PC-3 (cell line): ENCODE measurements at regions not wholly inside any gene's neighbourhood (a gene's known extent, or its start where the extent isn't known, plus 50 kb on each side); places are given as distances from the start of the nearest gene placed in this dataset.

Experiments used
- ATAC-seq: fragments of 200-7000 bp; cut with Tn5 transposase; 2 replicates; pipeline ENCODE4 v1.9.1; 2020; ENCODE audit warnings: mild to moderate bottlenecking, moderate library complexity
- BruUV-seq: library from RNA; stranded (reverse); fragments of 400-500 nt; replicated peaks from 2 replicates; lab custom pipeline; 2021; lab: Mats Ljungman, UMichigan
- CTCF ChIA-PET: fragments of 300-600 bp; sonication (Branson Sonifier 250); formaldehyde crosslinking; loops from one replicate; lab custom pipeline; 2022; ENCODE audit warnings: antibody characterized with exemption; lab: Charles Lee
- POLR2A ChIA-PET: fragments of 300-600 bp; sonication (Branson Sonifier 250); formaldehyde crosslinking; loops from one replicate; lab custom pipeline; 2022; ENCODE audit warnings: antibody characterized with exemption; ENCODE audit not compliant: unreplicated experiment; lab: Charles Lee
- DNase-seq: peaks from one replicate; pipeline ENCODE4 v3.0.0-alpha.2; 2015
- H2AFZ ChIP-seq: fragments of 300-600 bp; sonication (generic); 2 replicates; pipeline ENCODE4 v1.6.0; 2016; ENCODE audit warnings: antibody characterized with exemption, low read length
- H3F3A ChIP-seq: fragments of 300-600 bp; sonication (generic); one replicate; pipeline ENCODE4 v1.6.0; 2017; ENCODE audit warnings: antibody characterized with exemption, low read length, control low read depth, mild to moderate bottlenecking; ENCODE audit not compliant: unreplicated experiment
- H3K27ac ChIP-seq: fragments of 300-600 bp; sonication (generic); 2 replicates; pipeline ENCODE4 v1.5.1; 2016; ENCODE audit warnings: mild to moderate bottlenecking, low read length
- H3K27me3 ChIP-seq: fragments of 300-600 bp; sonication (generic); 2 replicates; pipeline ENCODE4 v1.6.1; 2016; ENCODE audit warnings: low read length, mixed read lengths
- H3K36me3 ChIP-seq: fragments of 300-600 bp; sonication (generic); 2 replicates; pipeline ENCODE4 v1.6.1; 2016; ENCODE audit warnings: low read depth, mixed run types, low read length, mixed read lengths
- H3K4me1 ChIP-seq: fragments of 300-600 bp; sonication (generic); 2 replicates; pipeline ENCODE4 v1.5.1; 2016; ENCODE audit warnings: low read length; ENCODE audit not compliant: insufficient read depth
- H3K4me2 ChIP-seq: fragments of 300-600 bp; sonication (generic); 2 replicates; pipeline ENCODE4 v1.6.0; 2016; ENCODE audit warnings: low read length
- H3K4me3 ChIP-seq: fragments of 300-600 bp; sonication (generic); 2 replicates; pipeline ENCODE4 v1.5.1; 2016; ENCODE audit warnings: mild to moderate bottlenecking, low read length, mixed read lengths
- H3K79me2 ChIP-seq: fragments of 300-600 bp; sonication (generic); 2 replicates; pipeline ENCODE4 v1.6.1; 2017; ENCODE audit warnings: low read length, mixed read lengths
- H3K9ac ChIP-seq: fragments of 300-600 bp; sonication (generic); 2 replicates; pipeline ENCODE4 v1.6.0; 2016; ENCODE audit warnings: mild to moderate bottlenecking, low read length
- H3K9me2 ChIP-seq: fragments of 300-600 bp; sonication (generic); replicated peaks from 2 replicates; pipeline ENCODE4 v1.6.1; 2016; ENCODE audit warnings: mixed run types, low read length, mixed read lengths
- H3K9me3 ChIP-seq: fragments of 300-600 bp; sonication (generic); 2 replicates; pipeline ENCODE4 v1.6.1; 2016; ENCODE audit warnings: low read length, mixed read lengths
- H4K20me1 ChIP-seq: fragments of 300-600 bp; sonication (generic); 2 replicates; pipeline ENCODE4 v1.6.1; 2016; ENCODE audit warnings: low read length, mixed read lengths
- CTCF ChIP-seq: fragments of 300-600 bp; sonication (generic); conservative IDR thresholded peaks from 2 replicates; pipeline ENCODE4 v1.5.1; 2017; ENCODE audit warnings: antibody characterized with exemption, low read depth, mild to moderate bottlenecking, low read length
- EZH2 ChIP-seq: fragments of 300-600 bp; sonication (generic); IDR thresholded peaks from one replicate; pipeline ENCODE4 v1.6.1; 2017; ENCODE audit warnings: antibody characterized with exemption, mild to moderate bottlenecking, low read length; ENCODE audit not compliant: unreplicated experiment
- EZH2phosphoT487 ChIP-seq: fragments of 300-600 bp; sonication (generic); IDR thresholded peaks from 2 replicates; pipeline ENCODE4 v1.6.1; 2018; ENCODE audit warnings: mild to moderate bottlenecking, antibody characterized with exemption, low read length, borderline replicate concordance
- intact Hi-C: fragments of 100-400 bp; cut with micrococcal nuclease; formaldehyde crosslinking; loops from 2 replicates; pipeline ENCODE4 v1.9.0; 2023

GRCh38 chr9:126234681-126235335 lies 91.8 kb upstream of the MVB12B start:
- Histone ChIP-seq H3K4me1 (no peaks in the 10 kb centered on the region), H3K27me3 (no peaks in the 10 kb centered on the region), H3K4me3 (no peak overlapping the region), H4K20me1 (no peaks in the 10 kb centered on the region), H2AFZ (no peak overlapping the region), H3K27ac (no peak overlapping the region), H3K79me2 (no peaks in the 10 kb centered on the region), H3K36me3 (no peaks in the 10 kb centered on the region), H3F3A (no peaks in the 10 kb centered on the region), H3K9me3 (no peaks in the 10 kb centered on the region), H3K9me2 (no peaks in the 10 kb centered on the region), H3K4me2 (no peak overlapping the region), H3K9ac (no peak overlapping the region)
- DNase-seq, result no peak
- no peak for ATAC-seq
- ChIA-PET CTCF (no interaction called here), POLR2A (no interaction called here)
- TF ChIP-seq CTCF, result no peak
- TF ChIP-seq EZH2, result no peak
- TF ChIP-seq EZH2phosphoT487, result no peak
- intact Hi-C loops, result no loop called here
- no TSS peak for BruUV-seq

GRCh38 chr9:126235336-126236243 lies 91.0 kb upstream of the MVB12B start:
- Histone ChIP-seq H3F3A (no peaks in the 10 kb centered on the region), H4K20me1 (no peaks in the 10 kb centered on the region), H3K9me3 (no peaks in the 10 kb centered on the region), H3K4me2 (no peak overlapping the region), H3K4me3 (no peak overlapping the region), H3K79me2 (no peaks in the 10 kb centered on the region), H3K27ac (no peak overlapping the region), H3K27me3 (no peaks in the 10 kb centered on the region), H3K36me3 (no peaks in the 10 kb centered on the region), H2AFZ (no peak overlapping the region), H3K4me1 (no peaks in the 10 kb centered on the region), H3K9ac (no peak overlapping the region), H3K9me2 (no peaks in the 10 kb centered on the region)
- intact Hi-C loops, result no loop called here
- ChIA-PET POLR2A (no interaction called here), CTCF (no interaction called here)
- TF ChIP-seq EZH2 (no peak), CTCF (no peak), EZH2phosphoT487 (no peak)
- ATAC-seq, result no peak
- no TSS peak for BruUV-seq
- no peak for DNase-seq

GRCh38 chr9:126236273-126236672 lies 90.4 kb upstream of the MVB12B start:
- H2AFZ ChIP-seq, result no peak overlapping the region
- H3K9me2 ChIP-seq, result no peaks in the 10 kb centered on the region
- BruUV-seq, result no TSS peak
- no peaks in the 10 kb centered on the region for H3K79me2 ChIP-seq
- intact Hi-C loops, result no loop called here
- TF ChIP-seq EZH2phosphoT487, result no peak
- H3K27ac ChIP-seq, result no peak overlapping the region
- H3K9ac ChIP-seq, result no peak overlapping the region
- no peak overlapping the region for H3K4me3 ChIP-seq
- POLR2A ChIA-PET, result no interaction called here
- H3K4me1 ChIP-seq, result no peaks in the 10 kb centered on the region
- no peaks in the 10 kb centered on the region for H4K20me1 ChIP-seq
- no peaks in the 10 kb centered on the region for H3K27me3 ChIP-seq
- CTCF ChIA-PET, result no interaction called here
- H3K36me3 ChIP-seq, result no peaks in the 10 kb centered on the region
- H3F3A ChIP-seq, result no peaks in the 10 kb centered on the region
- ATAC-seq (no peak), DNase-seq (no peak)
- no peak overlapping the region for H3K4me2 ChIP-seq
- H3K9me3 ChIP-seq, result no peaks in the 10 kb centered on the region
